ENCODE measurements at regions not wholly inside any gene's neighbourhood (a gene's known extent, or its start where the extent isn't known, plus 50 kb on each side); places are given as distances from the start of the nearest gene placed in this dataset.

- TF ChIP-seq CBX2 (IDR thresholded peaks at IDR 0.05; ENCODE audit: borderline replicate concordance, low read depth), result no peak
- TF ChIP-seq EP300 (IDR thresholded peaks at IDR 0.05), result no peak
- TF ChIP-seq CTCF (IDR thresholded peaks at IDR 0.05), result no peak
- TF ChIP-seq POLR2A (IDR thresholded peaks at IDR 0.05; ENCODE audit: low read length), result no peak
- no peak for TF ChIP-seq MAX (IDR thresholded peaks at IDR 0.05)
- no peak for TF ChIP-seq CEBPB (IDR thresholded peaks at IDR 0.05)
- TF ChIP-seq JUNB (IDR thresholded peaks at IDR 0.05), result no peak
- no peak for TF ChIP-seq ELK1 (IDR thresholded peaks at IDR 0.05; ENCODE audit: low read depth, low read length)
- no peak for TF ChIP-seq MAFK (IDR thresholded peaks at IDR 0.05; ENCODE audit: partially characterized antibody)
- TF ChIP-seq JUN (IDR thresholded peaks at IDR 0.05), result no peak
- TF ChIP-seq CHD2 (IDR thresholded peaks at IDR 0.05; ENCODE audit: low read length, partially characterized antibody), result no peak
- no peak for TF ChIP-seq CHD4 (IDR thresholded peaks at IDR 0.05; ENCODE audit: borderline replicate concordance)
Measured at GRCh38 chr1:238674316-238674715, 712.1 kb upstream of the CHRM3 start.
